Right renal pelvis (tissue), 4 donors: ENCODE measurements at regions not wholly inside any gene's neighbourhood (a gene's known extent, or its start where the extent isn't known, plus 50 kb on each side); places are given as distances from the start of the nearest gene placed in this dataset.
"Not testable (repeated sequence)": the region's sequence is repeated elsewhere in the genome, so short reads cannot be mapped to it uniquely, and the experiment has no call there.

ENCODE experiments used
- DNase-seq, 4 donors: peaks; one replicate each; pipeline ENCODE4 v3.0.0-alpha.2; 2013; ENCODE audit warnings: low read depth in 4 of 4, low spot score in 3 of 4, missing footprints in 1 of 4

- no peak for DNase-seq
Observed at GRCh38 chr3:166461626-166462025, 624.4 kb upstream of the BCHE start.

GRCh38 chr3:166457382-166457781 is 620.2 kb upstream of the BCHE start:
- no peak for DNase-seq

- no peak for DNase-seq
Observed at GRCh38 chr3:166456286-166456685, 619.1 kb upstream of the BCHE start.

GRCh38 chr3:166455744-166456143 is 618.5 kb upstream of the BCHE start:
- no peak for DNase-seq

- DNase-seq: no peak
Observed at GRCh38 chr3:166453478-166453877, 616.3 kb upstream of the BCHE start.

GRCh38 chr3:166451997-166452396 is 614.8 kb upstream of the BCHE start:
- no peak for DNase-seq

- DNase-seq: no peak
Observed at GRCh38 chr3:166447513-166447912, 610.3 kb upstream of the BCHE start.

- DNase-seq: no peak
Observed at GRCh38 chr3:166446986-166447385, 609.8 kb upstream of the BCHE start.

GRCh38 chr3:166446291-166446690 is 609.1 kb upstream of the BCHE start:
- DNase-seq: no peak

- DNase-seq: no peak
Observed at GRCh38 chr3:166445865-166446264, 608.6 kb upstream of the BCHE start.

GRCh38 chr3:166444756-166445155 is 607.5 kb upstream of the BCHE start:
- no peak for DNase-seq

- no peak for DNase-seq
Observed at GRCh38 chr3:166444336-166444735, 607.1 kb upstream of the BCHE start.

- no peak for DNase-seq
Observed at GRCh38 chr3:166435469-166436057, 598.3 kb upstream of the BCHE start.

- DNase-seq: no peak
Observed at GRCh38 chr3:166433060-166433459, 595.8 kb upstream of the BCHE start.

GRCh38 chr3:166425900-166426611 is 588.8 kb upstream of the BCHE start:
- DNase-seq: no peak

GRCh38 chr3:166425021-166425420 is 587.8 kb upstream of the BCHE start:
- DNase-seq: no peak

- DNase-seq: not testable (repeated sequence)
Observed at GRCh38 chr3:166423824-166424513, 586.7 kb upstream of the BCHE start.

GRCh38 chr3:166422556-166422955 is 585.3 kb upstream of the BCHE start:
- DNase-seq: no peak

- DNase-seq: no peak
Observed at GRCh38 chr3:166420071-166420470, 582.8 kb upstream of the BCHE start.

- DNase-seq: no peak
Observed at GRCh38 chr3:166405896-166406295, 568.7 kb upstream of the BCHE start.

GRCh38 chr3:166405465-166405864 is 568.2 kb upstream of the BCHE start:
- no peak for DNase-seq

- DNase-seq: no peak
Observed at GRCh38 chr3:166390303-166390702, 553.1 kb upstream of the BCHE start.
